ENCODE measurements at regions not wholly inside any gene's neighbourhood (a gene's known extent, or its start where the extent isn't known, plus 50 kb on each side); places are given as distances from the start of the nearest gene placed in this dataset.

GRCh38 chr2:2732331-2733119 lies 401.4 kb upstream of the MYT1L start:
- Histone ChIP-seq H3K27me3 (ENCODE audit: control insufficient read depth in 5 of 5, insufficient read depth in 4 of 5, low read length in 5 of 5) (peaks cover 0 to 6% (median 3%) of the 10 kb centered on the region in 5 donors), H3K27ac (ENCODE audit: low read depth, low read length) (no peak overlapping the region), H3K36me3 (ENCODE audit: control insufficient read depth in 5 of 5, insufficient read depth in 5 of 5, low read length in 5 of 5) (no peaks in the 10 kb centered on the region), H3K4me3 (ENCODE audit: low read depth in 1 of 5, low read length in 5 of 5) (no peak overlapping the region), H3K4me1 (ENCODE audit: control insufficient read depth in 5 of 5, insufficient read depth in 5 of 5, low read length in 5 of 5) (no peaks in the 10 kb centered on the region), H3K9ac (ENCODE audit: low read length in 5 of 5) (no peak overlapping the region), H3K9me3 (ENCODE audit: control insufficient read depth in 5 of 5, low read length in 5 of 5) (no peaks in the 10 kb centered on the region)

DNA sequence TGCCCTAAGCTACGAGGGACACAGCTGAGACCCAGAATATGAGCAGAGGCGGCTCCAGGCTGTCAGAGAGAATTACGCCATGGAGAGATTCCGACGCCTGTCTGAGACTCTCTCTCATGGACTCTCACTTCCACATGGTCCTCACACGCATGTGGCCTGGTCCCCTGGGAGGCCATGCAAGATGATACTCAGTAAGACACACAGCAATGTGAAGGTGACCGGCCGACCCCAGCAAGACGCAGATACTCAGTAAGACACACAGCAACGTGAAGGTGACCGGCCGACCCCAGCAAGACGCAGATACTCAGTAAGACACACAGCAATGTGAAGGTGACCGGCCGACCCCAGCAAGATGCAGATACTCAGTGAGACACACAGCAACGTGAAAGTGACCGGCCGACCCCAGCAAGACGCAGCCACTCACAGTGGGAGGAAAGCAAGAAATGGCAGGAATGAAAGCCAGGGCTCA lies 400.8 kb upstream of the MYT1L start:
- Histone ChIP-seq H3K36me3 (ENCODE audit: control insufficient read depth in 5 of 5, insufficient read depth in 5 of 5, low read length in 5 of 5) (no peaks in the 10 kb centered on the region), H3K9ac (ENCODE audit: low read length in 5 of 5) (no peak overlapping the region), H3K9me3 (ENCODE audit: control insufficient read depth in 5 of 5, low read length in 5 of 5) (no peaks in the 10 kb centered on the region), H3K27me3 (ENCODE audit: control insufficient read depth in 5 of 5, insufficient read depth in 4 of 5, low read length in 5 of 5) (peaks cover 0 to 6% (median 3%) of the 10 kb centered on the region in 5 donors), H3K27ac (ENCODE audit: low read depth, low read length) (no peak overlapping the region), H3K4me3 (ENCODE audit: low read depth in 1 of 5, low read length in 5 of 5) (no peak overlapping the region), H3K4me1 (ENCODE audit: control insufficient read depth in 5 of 5, insufficient read depth in 5 of 5, low read length in 5 of 5) (no peaks in the 10 kb centered on the region)

DNA sequence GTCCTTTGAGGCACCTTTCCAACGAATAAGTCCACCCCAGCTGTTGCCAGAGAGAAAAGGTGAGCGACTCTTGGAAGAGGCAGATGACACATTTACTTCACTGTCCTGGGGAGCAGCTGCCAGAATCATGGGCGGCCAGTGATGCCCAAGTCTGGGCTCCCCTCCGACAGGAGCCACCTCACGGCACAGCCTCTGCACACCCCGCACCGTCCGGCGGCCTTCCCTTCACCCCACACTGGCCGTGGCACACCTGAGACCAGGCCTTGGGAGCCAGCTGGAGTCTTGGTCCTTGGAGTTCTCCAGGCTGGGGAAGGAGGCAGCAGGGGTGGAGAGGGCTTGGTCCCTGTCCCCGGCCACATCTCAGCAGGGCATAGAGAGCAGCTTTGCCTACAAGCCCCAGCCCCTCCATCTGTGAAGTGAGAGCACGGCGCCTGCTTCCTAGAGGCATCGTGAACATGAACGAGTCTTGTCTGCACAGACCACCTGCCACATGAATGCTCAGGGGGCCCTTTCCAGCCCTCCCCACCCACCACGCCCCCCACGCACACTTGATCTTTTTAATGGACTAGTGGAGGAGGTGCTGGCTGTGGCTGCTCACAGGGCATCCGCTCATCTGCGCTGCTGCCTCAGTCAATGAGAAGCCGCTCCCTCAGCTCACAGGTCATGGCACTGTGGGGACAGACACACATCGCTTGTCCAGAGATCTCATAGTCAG lies 400.2 kb upstream of the MYT1L start:
- Histone ChIP-seq H3K9me3 (ENCODE audit: control insufficient read depth in 5 of 5, low read length in 5 of 5) (no peaks in the 10 kb centered on the region), H3K36me3 (ENCODE audit: control insufficient read depth in 5 of 5, insufficient read depth in 5 of 5, low read length in 5 of 5) (no peaks in the 10 kb centered on the region), H3K9ac (ENCODE audit: low read length in 5 of 5) (no peak overlapping the region), H3K27ac (ENCODE audit: low read depth, low read length) (no peak overlapping the region), H3K27me3 (ENCODE audit: control insufficient read depth in 5 of 5, insufficient read depth in 4 of 5, low read length in 5 of 5) (peaks cover 0 to 6% (median 3%) of the 10 kb centered on the region in 5 donors), H3K4me1 (ENCODE audit: control insufficient read depth in 5 of 5, insufficient read depth in 5 of 5, low read length in 5 of 5) (no peaks in the 10 kb centered on the region), H3K4me3 (ENCODE audit: low read depth in 1 of 5, low read length in 5 of 5) (no peak overlapping the region)

DNA sequence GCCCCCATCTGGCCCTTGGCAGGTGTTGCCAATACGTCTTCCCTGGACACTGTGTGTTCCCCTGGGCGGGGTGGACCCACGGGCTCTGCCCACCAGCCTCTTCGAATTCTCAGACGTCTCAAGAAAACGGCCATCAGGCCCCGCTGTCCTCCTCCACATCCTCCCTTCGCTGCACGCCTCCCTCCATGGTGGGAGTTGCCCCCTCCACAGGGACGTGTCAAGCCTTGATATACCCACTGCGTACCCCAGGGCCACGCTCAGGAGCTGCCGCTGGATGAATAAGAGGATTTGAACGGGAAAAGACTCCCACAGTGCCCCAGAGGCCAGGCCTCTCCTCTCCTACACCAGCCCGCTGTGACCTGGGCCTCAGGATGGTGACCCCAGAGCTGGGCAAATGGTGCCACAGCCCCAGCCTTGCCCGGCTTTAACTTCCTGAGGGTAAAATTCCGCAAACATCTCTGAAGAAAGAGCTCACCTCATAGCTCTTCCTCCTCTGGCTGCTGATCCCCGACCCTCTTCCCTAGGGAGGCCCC lies 399.3 kb upstream of the MYT1L start:
- H3K4me3 ChIP-seq (ENCODE audit: low read depth in 1 of 5, low read length in 5 of 5), result no peak overlapping the region
- peaks cover 0 to 7% (median 5%) of the 10 kb centered on the region in 5 donors for H3K27me3 ChIP-seq (ENCODE audit: control insufficient read depth in 5 of 5, insufficient read depth in 4 of 5, low read length in 5 of 5)
- no peaks in the 10 kb centered on the region for H3K36me3 ChIP-seq (ENCODE audit: control insufficient read depth in 5 of 5, insufficient read depth in 5 of 5, low read length in 5 of 5)
- H3K9ac ChIP-seq (ENCODE audit: low read length in 5 of 5), result no peak overlapping the region
- H3K27ac ChIP-seq (ENCODE audit: low read depth, low read length), result no peak overlapping the region
- no peaks in the 10 kb centered on the region for H3K9me3 ChIP-seq (ENCODE audit: control insufficient read depth in 5 of 5, low read length in 5 of 5)
- no peaks in the 10 kb centered on the region for H3K4me1 ChIP-seq (ENCODE audit: control insufficient read depth in 5 of 5, insufficient read depth in 5 of 5, low read length in 5 of 5)

GRCh38 chr2:2729246-2729645 lies 398.2 kb upstream of the MYT1L start:
- H3K36me3 ChIP-seq (ENCODE audit: control insufficient read depth in 5 of 5, insufficient read depth in 5 of 5, low read length in 5 of 5), result no peaks in the 10 kb centered on the region
- H3K9me3 ChIP-seq (ENCODE audit: control insufficient read depth in 5 of 5, low read length in 5 of 5), result no peaks in the 10 kb centered on the region
- peaks cover 0 to 7% (median 5%) of the 10 kb centered on the region in 5 donors for H3K27me3 ChIP-seq (ENCODE audit: control insufficient read depth in 5 of 5, insufficient read depth in 4 of 5, low read length in 5 of 5)
- no peak overlapping the region for H3K27ac ChIP-seq (ENCODE audit: low read depth, low read length)
- no peaks in the 10 kb centered on the region for H3K4me1 ChIP-seq (ENCODE audit: control insufficient read depth in 5 of 5, insufficient read depth in 5 of 5, low read length in 5 of 5)
- H3K4me3 ChIP-seq (ENCODE audit: low read depth in 1 of 5, low read length in 5 of 5), result no peak overlapping the region
- H3K9ac ChIP-seq (ENCODE audit: low read length in 5 of 5), result no peak overlapping the region

DNA sequence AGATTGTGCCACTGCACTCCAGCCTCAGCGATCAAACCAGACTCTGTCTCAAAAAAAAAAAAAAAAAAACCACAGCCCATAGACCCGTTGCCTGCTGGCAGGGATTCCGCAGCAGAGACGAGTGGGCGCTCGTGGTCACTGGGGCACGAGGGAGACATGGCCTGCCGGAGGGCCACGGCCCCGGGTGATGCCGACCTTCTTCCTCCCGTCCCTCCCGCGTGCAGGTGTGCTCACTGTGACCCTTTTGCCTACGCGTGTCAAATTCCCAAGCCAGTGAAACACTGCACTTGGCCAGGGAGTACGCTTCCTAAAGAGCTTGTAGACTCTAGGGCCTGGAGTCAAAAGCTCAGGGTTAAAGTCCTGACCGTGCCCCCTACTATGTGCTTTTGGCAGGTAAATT lies 397.6 kb upstream of the MYT1L start:
- Histone ChIP-seq H3K9me3 (ENCODE audit: control insufficient read depth in 5 of 5, low read length in 5 of 5) (no peaks in the 10 kb centered on the region), H3K36me3 (ENCODE audit: control insufficient read depth in 5 of 5, insufficient read depth in 5 of 5, low read length in 5 of 5) (no peaks in the 10 kb centered on the region), H3K9ac (ENCODE audit: low read length in 5 of 5) (no peak overlapping the region), H3K4me3 (ENCODE audit: low read depth in 1 of 5, low read length in 5 of 5) (no peak overlapping the region), H3K27ac (ENCODE audit: low read depth, low read length) (no peak overlapping the region), H3K27me3 (ENCODE audit: control insufficient read depth in 5 of 5, insufficient read depth in 4 of 5, low read length in 5 of 5) (peaks cover 0 to 4% (median under 1%) of the 10 kb centered on the region in 5 donors), H3K4me1 (ENCODE audit: control insufficient read depth in 5 of 5, insufficient read depth in 5 of 5, low read length in 5 of 5) (no peaks in the 10 kb centered on the region)

- Histone ChIP-seq H3K4me3 (ENCODE audit: low read depth in 1 of 5, low read length in 5 of 5) (no peak overlapping the region), H3K9me3 (ENCODE audit: control insufficient read depth in 5 of 5, low read length in 5 of 5) (no peaks in the 10 kb centered on the region), H3K9ac (ENCODE audit: low read length in 5 of 5) (no peak overlapping the region), H3K27ac (ENCODE audit: low read depth, low read length) (no peak overlapping the region), H3K36me3 (ENCODE audit: control insufficient read depth in 5 of 5, insufficient read depth in 5 of 5, low read length in 5 of 5) (no peaks in the 10 kb centered on the region), H3K4me1 (ENCODE audit: control insufficient read depth in 5 of 5, insufficient read depth in 5 of 5, low read length in 5 of 5) (no peaks in the 10 kb centered on the region), H3K27me3 (ENCODE audit: control insufficient read depth in 5 of 5, insufficient read depth in 4 of 5, low read length in 5 of 5) (peaks cover 0 to 4% (median 0%) of the 10 kb centered on the region in 5 donors)
Measured at GRCh38 chr2:2727876-2728511, 396.9 kb upstream of the MYT1L start.

GRCh38 chr2:2726163-2726562 lies 395.1 kb upstream of the MYT1L start:
- Histone ChIP-seq H3K27ac (ENCODE audit: low read depth, low read length) (no peak overlapping the region), H3K4me3 (ENCODE audit: low read depth in 1 of 5, low read length in 5 of 5) (no peak overlapping the region), H3K4me1 (ENCODE audit: control insufficient read depth in 5 of 5, insufficient read depth in 5 of 5, low read length in 5 of 5) (no peaks in the 10 kb centered on the region), H3K9me3 (ENCODE audit: control insufficient read depth in 5 of 5, low read length in 5 of 5) (no peaks in the 10 kb centered on the region), H3K9ac (ENCODE audit: low read length in 5 of 5) (no peak overlapping the region), H3K27me3 (ENCODE audit: control insufficient read depth in 5 of 5, insufficient read depth in 4 of 5, low read length in 5 of 5) (peaks cover 0 to 4% (median 0%) of the 10 kb centered on the region in 5 donors), H3K36me3 (ENCODE audit: control insufficient read depth in 5 of 5, insufficient read depth in 5 of 5, low read length in 5 of 5) (no peaks in the 10 kb centered on the region)

DNA sequence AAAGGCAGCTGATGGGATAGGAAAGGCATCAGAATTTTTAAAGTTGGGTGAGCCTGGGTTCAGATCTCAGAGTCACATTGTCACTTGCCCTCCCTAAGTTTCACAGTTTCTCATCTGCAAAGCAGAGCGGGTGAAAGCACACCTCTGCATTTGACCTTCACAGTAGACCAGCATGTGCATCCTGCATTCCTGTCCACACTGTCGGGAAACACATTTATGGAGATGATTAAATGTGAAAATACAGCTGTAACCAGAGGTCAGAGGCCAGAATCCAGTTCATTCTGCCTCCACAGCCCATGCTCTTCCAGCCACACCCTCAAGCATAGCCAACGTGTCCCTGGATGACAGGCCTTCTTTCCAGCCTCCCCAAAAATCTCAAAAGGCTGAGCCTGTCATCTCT lies 392.0 kb upstream of the MYT1L start:
- H3K27ac ChIP-seq (ENCODE audit: low read depth, low read length), result no peak overlapping the region
- H3K27me3 ChIP-seq (ENCODE audit: control insufficient read depth in 5 of 5, insufficient read depth in 4 of 5, low read length in 5 of 5), result peaks cover 0 to 4% (median 0%) of the 10 kb centered on the region in 5 donors
- H3K36me3 ChIP-seq (ENCODE audit: control insufficient read depth in 5 of 5, insufficient read depth in 5 of 5, low read length in 5 of 5), result no peaks in the 10 kb centered on the region
- H3K4me3 ChIP-seq (ENCODE audit: low read depth in 1 of 5, low read length in 5 of 5), result no peak overlapping the region
- no peak overlapping the region for H3K9ac ChIP-seq (ENCODE audit: low read length in 5 of 5)
- H3K4me1 ChIP-seq (ENCODE audit: control insufficient read depth in 5 of 5, insufficient read depth in 5 of 5, low read length in 5 of 5), result no peaks in the 10 kb centered on the region
- H3K9me3 ChIP-seq (ENCODE audit: control insufficient read depth in 5 of 5, low read length in 5 of 5), result no peaks in the 10 kb centered on the region
